ENCODE measurements at regions not wholly inside any gene's neighbourhood (a gene's known extent, or its start where the extent isn't known, plus 50 kb on each side); places are given as distances from the start of the nearest gene placed in this dataset.
"Not testable (repeated sequence)": the region's sequence is repeated elsewhere in the genome, so short reads cannot be mapped to it uniquely, and the experiment has no call there.

- Mint-ChIP-seq H3K27me3 (ENCODE audit: low read depth) (no peaks in the 10 kb centered on the region), H3K4me1 (ENCODE audit: low read depth) (no peaks in the 10 kb centered on the region)
- POLR2A ChIA-PET: no interaction called here
Measured at GRCh38 chr5:17838469-17838868, 204.2 kb downstream of the TAF11L14 start.

GRCh38 chr5:17839848-17840247 lies 205.6 kb downstream of the TAF11L14 start:
- Mint-ChIP-seq H3K27me3 (ENCODE audit: low read depth) (no peaks in the 10 kb centered on the region), H3K9me3 (ENCODE audit: insufficient read depth) (peaks cover 15% of the 10 kb centered on the region), H3K4me1 (ENCODE audit: low read depth) (no peaks in the 10 kb centered on the region), H3K27ac (no peak overlapping the region), H3K36me3 (ENCODE audit: low read depth) (no peaks in the 10 kb centered on the region), H3K4me3 (no peak overlapping the region)
- CTCF ChIA-PET: no interaction called here
- DNase-seq: no peak
- no peak for ATAC-seq
- POLR2A ChIA-PET: no interaction called here

More at GRCh38 chr5:17838469-17838868, 204.2 kb downstream of the TAF11L14 start:
- no peak for ATAC-seq
- peaks cover 15% of the 10 kb centered on the region for H3K9me3 Mint-ChIP-seq (ENCODE audit: insufficient read depth)
- CTCF ChIA-PET: no interaction called here
- H3K27ac Mint-ChIP-seq: no peak overlapping the region
- no peaks in the 10 kb centered on the region for H3K36me3 Mint-ChIP-seq (ENCODE audit: low read depth)
- H3K4me3 Mint-ChIP-seq: no peak overlapping the region
- no peak for DNase-seq

GRCh38 chr5:17846496-17846895 lies 212.2 kb downstream of the TAF11L14 start:
- ATAC-seq (no peak), DNase-seq (no peak)
- ChIA-PET CTCF (no interaction called here), POLR2A (no interaction called here)
- no peaks in the 10 kb centered on the region for H3K36me3 Mint-ChIP-seq (ENCODE audit: low read depth)
- no peaks in the 10 kb centered on the region for H3K27me3 Mint-ChIP-seq (ENCODE audit: low read depth)
- no peak overlapping the region for H3K27ac Mint-ChIP-seq
- H3K4me3 Mint-ChIP-seq: no peak overlapping the region
- H3K4me1 Mint-ChIP-seq (ENCODE audit: low read depth): no peaks in the 10 kb centered on the region
- peaks cover 24% of the 10 kb centered on the region for H3K9me3 Mint-ChIP-seq (ENCODE audit: insufficient read depth)

GRCh38 chr5:17847286-17847685 lies 213.0 kb downstream of the TAF11L14 start:
- no peaks in the 10 kb centered on the region for H3K36me3 Mint-ChIP-seq (ENCODE audit: low read depth)
- ChIA-PET CTCF (no interaction called here), POLR2A (no interaction called here)

GRCh38 chr5:17852111-17852510 lies 217.9 kb downstream of the TAF11L14 start:
- H3K27ac Mint-ChIP-seq: no peak overlapping the region
- H3K27me3 Mint-ChIP-seq (ENCODE audit: low read depth): no peaks in the 10 kb centered on the region
- H3K4me1 Mint-ChIP-seq (ENCODE audit: low read depth): no peaks in the 10 kb centered on the region
- H3K4me3 Mint-ChIP-seq: no peak overlapping the region
- H3K36me3 Mint-ChIP-seq (ENCODE audit: low read depth): no peaks in the 10 kb centered on the region
- ChIA-PET POLR2A (no interaction called here), CTCF (no interaction called here)
- DNase-seq: no peak
- no peak for ATAC-seq
- H3K9me3 Mint-ChIP-seq (ENCODE audit: insufficient read depth): peaks cover 28% of the 10 kb centered on the region

More at GRCh38 chr5:17847286-17847685, 213.0 kb downstream of the TAF11L14 start:
- ATAC-seq (no peak), DNase-seq (no peak)
- Mint-ChIP-seq H3K4me3 (no peak overlapping the region), H3K27me3 (ENCODE audit: low read depth) (no peaks in the 10 kb centered on the region), H3K9me3 (ENCODE audit: insufficient read depth) (peaks cover 18% of the 10 kb centered on the region), H3K4me1 (ENCODE audit: low read depth) (no peaks in the 10 kb centered on the region), H3K27ac (no peak overlapping the region)

GRCh38 chr5:17852740-17853139 lies 218.5 kb downstream of the TAF11L14 start:
- no peaks in the 10 kb centered on the region for H3K4me1 Mint-ChIP-seq (ENCODE audit: low read depth)
- H3K9me3 Mint-ChIP-seq (ENCODE audit: insufficient read depth): peaks cover 27% of the 10 kb centered on the region

GRCh38 chr5:17854901-17855300 lies 220.6 kb downstream of the TAF11L14 start:
- ATAC-seq: no peak
- ChIA-PET CTCF (no interaction called here), POLR2A (no interaction called here)
- Mint-ChIP-seq H3K4me3 (no peak overlapping the region), H3K36me3 (ENCODE audit: low read depth) (no peaks in the 10 kb centered on the region), H3K27ac (no peak overlapping the region), H3K4me1 (ENCODE audit: low read depth) (no peaks in the 10 kb centered on the region), H3K9me3 (ENCODE audit: insufficient read depth) (peaks cover 19% of the 10 kb centered on the region), H3K27me3 (ENCODE audit: low read depth) (no peaks in the 10 kb centered on the region)
- DNase-seq: no peak

More at GRCh38 chr5:17852740-17853139, 218.5 kb downstream of the TAF11L14 start:
- H3K27me3 Mint-ChIP-seq (ENCODE audit: low read depth): no peaks in the 10 kb centered on the region
- H3K36me3 Mint-ChIP-seq (ENCODE audit: low read depth): no peaks in the 10 kb centered on the region
- ATAC-seq: no peak
- no peak for DNase-seq
- no peak overlapping the region for H3K4me3 Mint-ChIP-seq
- ChIA-PET CTCF (no interaction called here), POLR2A (no interaction called here)
- H3K27ac Mint-ChIP-seq: no peak overlapping the region

- ATAC-seq (no peak), DNase-seq (no peak)
- H3K27me3 Mint-ChIP-seq (ENCODE audit: low read depth): no peaks in the 10 kb centered on the region
- no peak overlapping the region for H3K4me3 Mint-ChIP-seq
- POLR2A ChIA-PET: no interaction called here
- no peak overlapping the region for H3K27ac Mint-ChIP-seq
- H3K9me3 Mint-ChIP-seq (ENCODE audit: insufficient read depth): peaks cover 13% of the 10 kb centered on the region
- H3K36me3 Mint-ChIP-seq (ENCODE audit: low read depth): no peaks in the 10 kb centered on the region
- CTCF ChIA-PET: no interaction called here
- no peaks in the 10 kb centered on the region for H3K4me1 Mint-ChIP-seq (ENCODE audit: low read depth)
Measured at GRCh38 chr5:17860660-17861315, 226.5 kb downstream of the TAF11L14 start.

- H3K27me3 Mint-ChIP-seq (ENCODE audit: low read depth); ATAC-seq; H3K9me3 Mint-ChIP-seq (ENCODE audit: insufficient read depth); CTCF ChIA-PET; H3K4me1 Mint-ChIP-seq (ENCODE audit: low read depth); POLR2A ChIA-PET; DNase-seq; H3K27ac Mint-ChIP-seq; H3K36me3 Mint-ChIP-seq (ENCODE audit: low read depth); H3K4me3 Mint-ChIP-seq: not testable (repeated sequence)
Measured at GRCh38 chr5:17864903-17865302, 230.6 kb downstream of the TAF11L14 start.

- POLR2A ChIA-PET; CTCF ChIA-PET; ATAC-seq; DNase-seq; H3K27me3 Mint-ChIP-seq (ENCODE audit: low read depth); H3K4me1 Mint-ChIP-seq (ENCODE audit: low read depth); H3K27ac Mint-ChIP-seq; H3K9me3 Mint-ChIP-seq (ENCODE audit: insufficient read depth); H3K4me3 Mint-ChIP-seq; H3K36me3 Mint-ChIP-seq (ENCODE audit: low read depth): not testable (repeated sequence)
Measured at GRCh38 chr5:17865966-17866365, 231.7 kb downstream of the TAF11L14 start.

GRCh38 chr5:17872204-17872603 lies 237.9 kb downstream of the TAF11L14 start:
- H3K27me3 Mint-ChIP-seq (ENCODE audit: low read depth): no peaks in the 10 kb centered on the region
- H3K4me3 Mint-ChIP-seq: no peak overlapping the region
- ATAC-seq: no peak
- CTCF ChIA-PET: no interaction called here
- H3K4me1 Mint-ChIP-seq (ENCODE audit: low read depth): no peaks in the 10 kb centered on the region
- no peak for DNase-seq
- no peak overlapping the region for H3K27ac Mint-ChIP-seq
- POLR2A ChIA-PET: no interaction called here
- peaks cover 13% of the 10 kb centered on the region for H3K9me3 Mint-ChIP-seq (ENCODE audit: insufficient read depth)
- H3K36me3 Mint-ChIP-seq (ENCODE audit: low read depth): no peaks in the 10 kb centered on the region

- no peaks in the 10 kb centered on the region for H3K4me1 Mint-ChIP-seq (ENCODE audit: low read depth)
- CTCF ChIA-PET: no interaction called here
- POLR2A ChIA-PET: no interaction called here
Measured at GRCh38 chr5:17878541-17878940, 244.3 kb downstream of the TAF11L14 start.

GRCh38 chr5:17879276-17879675 lies 245.0 kb downstream of the TAF11L14 start:
- ChIA-PET CTCF (no interaction called here), POLR2A (no interaction called here)
- Mint-ChIP-seq H3K27ac (no peak overlapping the region), H3K4me1 (ENCODE audit: low read depth) (no peaks in the 10 kb centered on the region), H3K36me3 (ENCODE audit: low read depth) (no peaks in the 10 kb centered on the region), H3K9me3 (ENCODE audit: insufficient read depth) (peaks cover 7% of the 10 kb centered on the region), H3K4me3 (no peak overlapping the region), H3K27me3 (ENCODE audit: low read depth) (no peaks in the 10 kb centered on the region)
- ATAC-seq (no peak), DNase-seq (no peak)

More at GRCh38 chr5:17878541-17878940, 244.3 kb downstream of the TAF11L14 start:
- ATAC-seq: no peak
- Mint-ChIP-seq H3K36me3 (ENCODE audit: low read depth) (no peaks in the 10 kb centered on the region), H3K4me3 (no peak overlapping the region), H3K27me3 (ENCODE audit: low read depth) (no peaks in the 10 kb centered on the region), H3K27ac (no peak overlapping the region), H3K9me3 (ENCODE audit: insufficient read depth) (peaks cover 8% of the 10 kb centered on the region)
- DNase-seq: no peak

Measured in activated CD8-positive, alpha-beta T cell treated with anti-CD3 and anti-CD28 coated beads, Interleukin-2, amount 10 ng/mL, durations not matched to agents 7 days and 5 days (primary cell).